ENCODE measurements at regions not wholly inside any gene's neighbourhood (a gene's known extent, or its start where the extent isn't known, plus 50 kb on each side); places are given as distances from the start of the nearest gene placed in this dataset.

GRCh38 chr11:97351939-97352338, 962.1 kb downstream of the JRKL start:
- no peaks in the 10 kb centered on the region for H3K9me3 ChIP-seq
- H3K27me3 ChIP-seq = no peaks in the 10 kb centered on the region
- no peak for DNase-seq
- H3K36me3 ChIP-seq = no peaks in the 10 kb centered on the region
- no peak overlapping the region for H3K4me3 ChIP-seq

- no peak for DNase-seq
- no peak overlapping the region for H3K4me3 ChIP-seq
- peaks cover 2% of the 10 kb centered on the region; the same call in 1 of the 2 replicates for H3K27me3 ChIP-seq
- H3K36me3 ChIP-seq = no peaks in the 10 kb centered on the region
- H3K9me3 ChIP-seq = no peaks in the 10 kb centered on the region
Measured at GRCh38 chr11:97354026-97354425, 964.2 kb downstream of the JRKL start.

- H3K27me3 ChIP-seq = peaks cover 2% of the 10 kb centered on the region; the same call in 1 of the 2 replicates
- H3K4me3 ChIP-seq = no peak overlapping the region
- no peaks in the 10 kb centered on the region for H3K36me3 ChIP-seq
- DNase-seq = no peak
- H3K9me3 ChIP-seq = no peaks in the 10 kb centered on the region
Measured at GRCh38 chr11:97354576-97354975, 964.8 kb downstream of the JRKL start.

GRCh38 chr11:97355230-97355629, 965.4 kb downstream of the JRKL start:
- no peak overlapping the region for H3K4me3 ChIP-seq
- H3K27me3 ChIP-seq = peaks cover 2% of the 10 kb centered on the region; the same call in 1 of the 2 replicates
- no peaks in the 10 kb centered on the region for H3K9me3 ChIP-seq
- no peaks in the 10 kb centered on the region for H3K36me3 ChIP-seq
- DNase-seq = no peak

GRCh38 chr11:97356144-97356543, 966.3 kb downstream of the JRKL start:
- Histone ChIP-seq H3K9me3 (no peaks in the 10 kb centered on the region), H3K4me3 (no peak overlapping the region), H3K36me3 (no peaks in the 10 kb centered on the region), H3K27me3 (peaks cover 2% of the 10 kb centered on the region; the same call in 1 of the 2 replicates)
- no peak for DNase-seq

- Histone ChIP-seq H3K4me3 (no peak overlapping the region), H3K9me3 (no peaks in the 10 kb centered on the region), H3K36me3 (no peaks in the 10 kb centered on the region), H3K27me3 (peaks cover 2% of the 10 kb centered on the region; the same call in 1 of the 2 replicates)
- no peak for DNase-seq
Measured at GRCh38 chr11:97359016-97359415, 969.2 kb downstream of the JRKL start.

GRCh38 chr11:97361812-97362378, 972.1 kb downstream of the JRKL start:
- no peak overlapping the region for H3K4me3 ChIP-seq
- no peaks in the 10 kb centered on the region; the same call in 1 of the 2 replicates for H3K9me3 ChIP-seq
- H3K36me3 ChIP-seq = no peaks in the 10 kb centered on the region
- no peak for DNase-seq
- peaks cover 2% of the 10 kb centered on the region; the same call in 1 of the 2 replicates for H3K27me3 ChIP-seq

- Histone ChIP-seq H3K36me3 (no peaks in the 10 kb centered on the region), H3K9me3 (no peaks in the 10 kb centered on the region; the same call in 1 of the 2 replicates), H3K27me3 (no peaks in the 10 kb centered on the region), H3K4me3 (no peak overlapping the region)
- DNase-seq = no peak
Measured at GRCh38 chr11:97363331-97363730, 973.5 kb downstream of the JRKL start.

- H3K9me3 ChIP-seq = no peaks in the 10 kb centered on the region; the same call in 1 of the 2 replicates
- no peaks in the 10 kb centered on the region for H3K36me3 ChIP-seq
- H3K27me3 ChIP-seq = no peaks in the 10 kb centered on the region
- DNase-seq = no peak
- no peak overlapping the region for H3K4me3 ChIP-seq
Measured at GRCh38 chr11:97364047-97364446, 974.2 kb downstream of the JRKL start.

- DNase-seq = no peak
- Histone ChIP-seq H3K27me3 (no peaks in the 10 kb centered on the region), H3K36me3 (no peaks in the 10 kb centered on the region), H3K4me3 (no peak overlapping the region), H3K9me3 (no peaks in the 10 kb centered on the region; the same call in 1 of the 2 replicates)
Measured at GRCh38 chr11:97367406-97368083, 977.7 kb downstream of the JRKL start.

GRCh38 chr11:97389270-97389669, 999.5 kb downstream of the JRKL start:
- no peaks in the 10 kb centered on the region for H3K27me3 ChIP-seq
- no peak overlapping the region for H3K4me3 ChIP-seq
- no peak for DNase-seq
- no peaks in the 10 kb centered on the region for H3K36me3 ChIP-seq
- no peaks in the 10 kb centered on the region for H3K9me3 ChIP-seq

- DNase-seq = no peak
- H3K4me3 ChIP-seq = no peak overlapping the region
- no peaks in the 10 kb centered on the region for H3K9me3 ChIP-seq
- no peaks in the 10 kb centered on the region for H3K36me3 ChIP-seq
- H3K27me3 ChIP-seq = no peaks in the 10 kb centered on the region
Measured at GRCh38 chr11:97398246-97398645, 1008.4 kb downstream of the JRKL start.

- H3K36me3 ChIP-seq = no peaks in the 10 kb centered on the region
- no peak overlapping the region for H3K4me3 ChIP-seq
- no peaks in the 10 kb centered on the region for H3K27me3 ChIP-seq
- H3K9me3 ChIP-seq = no peaks in the 10 kb centered on the region
- DNase-seq = no peak
Measured at GRCh38 chr11:97409141-97409540, 1019.3 kb downstream of the JRKL start.

GRCh38 chr11:97414801-97415200, 1025.0 kb downstream of the JRKL start:
- DNase-seq = no peak
- no peaks in the 10 kb centered on the region for H3K27me3 ChIP-seq
- H3K9me3 ChIP-seq = no peaks in the 10 kb centered on the region
- no peak overlapping the region for H3K4me3 ChIP-seq
- H3K36me3 ChIP-seq = no peaks in the 10 kb centered on the region

GRCh38 chr11:97419729-97420128, 1029.9 kb downstream of the JRKL start:
- DNase-seq = no peak
- Histone ChIP-seq H3K36me3 (no peaks in the 10 kb centered on the region), H3K4me3 (no peak overlapping the region), H3K9me3 (no peaks in the 10 kb centered on the region), H3K27me3 (no peaks in the 10 kb centered on the region)

GRCh38 chr11:97428247-97428790, 1038.5 kb downstream of the JRKL start:
- Histone ChIP-seq H3K4me3 (no peak overlapping the region), H3K36me3 (no peaks in the 10 kb centered on the region), H3K27me3 (no peaks in the 10 kb centered on the region), H3K9me3 (no peaks in the 10 kb centered on the region)
- no peak for DNase-seq

- Histone ChIP-seq H3K4me3 (no peak overlapping the region), H3K36me3 (no peaks in the 10 kb centered on the region), H3K27me3 (no peaks in the 10 kb centered on the region), H3K9me3 (no peaks in the 10 kb centered on the region)
- no peak for DNase-seq
Measured at GRCh38 chr11:97430877-97431276, 1041.1 kb downstream of the JRKL start.

- no peak for DNase-seq
- no peak overlapping the region for H3K4me3 ChIP-seq
- no peaks in the 10 kb centered on the region for H3K27me3 ChIP-seq
- H3K36me3 ChIP-seq = no peaks in the 10 kb centered on the region
- no peaks in the 10 kb centered on the region for H3K9me3 ChIP-seq
Measured at GRCh38 chr11:97432926-97433325, 1043.1 kb downstream of the JRKL start.
